LNCaP clone FGC (cell line): ENCODE measurements at regions not wholly inside any gene's neighbourhood (a gene's known extent, or its start where the extent isn't known, plus 50 kb on each side); places are given as distances from the start of the nearest gene placed in this dataset.

Source experiments
- DNase-seq: peaks from one replicate; pipeline ENCODE4 v3.0.0-alpha.2; 2011; ENCODE audit warnings: low read depth
- H3K4me3 ChIP-seq: 2 replicates; pipeline ENCODE4 v1.5.1; 2011; ENCODE audit warnings: mild to moderate bottlenecking, low read depth, low read length, control low read depth
- TF ChIP-seq, protein P1 (sequence below): IDR thresholded peaks from 2 replicates; pipeline ENCODE4 v1.5.1; 2012; ENCODE audit warnings: mild to moderate bottlenecking; ENCODE audit not compliant: control insufficient read depth, insufficient read depth; ENCODE audit errors: extremely low read depth

DNA sequence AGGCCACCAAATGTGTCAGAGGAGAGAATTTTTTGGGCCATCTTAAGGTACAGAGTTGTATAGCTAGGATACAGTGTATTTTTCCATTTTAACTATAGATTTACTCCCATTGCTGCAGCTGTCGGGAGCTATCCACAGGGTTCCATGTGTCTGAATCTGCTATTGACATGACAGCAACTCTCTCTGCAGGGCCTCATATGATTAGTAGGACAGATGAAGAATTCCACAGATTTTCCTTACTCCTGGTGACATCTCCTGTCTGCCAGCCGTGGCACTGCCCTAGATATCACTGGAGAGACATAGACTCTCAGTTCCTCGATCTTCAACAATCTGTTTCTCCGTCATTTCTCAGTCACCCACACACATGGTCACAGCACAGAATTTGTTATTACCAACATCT lies 86.5 kb downstream of the SPCS3 start:
- TF ChIP-seq, protein P1, sequence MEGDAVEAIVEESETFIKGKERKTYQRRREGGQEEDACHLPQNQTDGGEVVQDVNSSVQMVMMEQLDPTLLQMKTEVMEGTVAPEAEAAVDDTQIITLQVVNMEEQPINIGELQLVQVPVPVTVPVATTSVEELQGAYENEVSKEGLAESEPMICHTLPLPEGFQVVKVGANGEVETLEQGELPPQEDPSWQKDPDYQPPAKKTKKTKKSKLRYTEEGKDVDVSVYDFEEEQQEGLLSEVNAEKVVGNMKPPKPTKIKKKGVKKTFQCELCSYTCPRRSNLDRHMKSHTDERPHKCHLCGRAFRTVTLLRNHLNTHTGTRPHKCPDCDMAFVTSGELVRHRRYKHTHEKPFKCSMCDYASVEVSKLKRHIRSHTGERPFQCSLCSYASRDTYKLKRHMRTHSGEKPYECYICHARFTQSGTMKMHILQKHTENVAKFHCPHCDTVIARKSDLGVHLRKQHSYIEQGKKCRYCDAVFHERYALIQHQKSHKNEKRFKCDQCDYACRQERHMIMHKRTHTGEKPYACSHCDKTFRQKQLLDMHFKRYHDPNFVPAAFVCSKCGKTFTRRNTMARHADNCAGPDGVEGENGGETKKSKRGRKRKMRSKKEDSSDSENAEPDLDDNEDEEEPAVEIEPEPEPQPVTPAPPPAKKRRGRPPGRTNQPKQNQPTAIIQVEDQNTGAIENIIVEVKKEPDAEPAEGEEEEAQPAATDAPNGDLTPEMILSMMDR: no peak
- DNase-seq: no peak
- no peak overlapping the region for H3K4me3 ChIP-seq

DNA sequence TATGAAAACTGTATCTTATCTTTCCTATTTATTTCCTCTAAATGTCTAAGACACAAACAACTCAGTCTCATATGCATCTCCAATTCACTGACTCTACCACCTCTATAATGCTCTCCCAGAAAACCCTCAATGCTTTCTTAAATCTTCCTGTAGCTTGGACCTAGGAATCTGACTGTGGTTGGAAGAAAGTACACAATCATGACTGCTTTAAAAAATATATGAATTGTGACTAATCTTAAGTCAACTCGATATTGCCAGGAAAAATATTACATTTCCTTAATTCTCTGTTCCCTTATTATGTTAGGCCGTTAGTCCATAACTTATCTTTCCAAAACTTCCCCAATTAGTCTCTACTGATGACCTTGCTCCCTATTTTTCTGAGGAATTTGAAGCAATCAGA lies 87.0 kb downstream of the SPCS3 start:
- no peak overlapping the region for H3K4me3 ChIP-seq
- no peak for DNase-seq
- TF ChIP-seq, protein P1: no peak

DNA sequence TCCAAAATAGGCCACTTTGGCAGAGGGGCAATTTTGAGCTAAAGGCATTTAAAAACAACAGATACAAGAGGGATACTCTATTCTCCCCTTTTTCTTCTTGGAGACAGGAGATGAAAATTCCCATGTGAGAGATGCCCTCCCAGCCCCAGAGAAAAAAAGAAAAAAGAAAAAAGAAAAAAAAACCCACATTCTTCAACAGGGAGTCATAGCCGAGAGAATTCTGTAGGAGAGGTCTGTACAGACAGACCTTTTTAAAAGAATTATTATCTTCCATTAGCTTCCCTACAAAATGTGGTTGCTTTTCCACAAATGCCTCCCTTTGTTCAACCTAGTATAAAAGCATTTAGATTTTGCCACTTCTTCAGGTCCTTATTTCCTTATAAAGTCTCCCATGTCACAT lies 89.9 kb downstream of the SPCS3 start:
- no peak overlapping the region for H3K4me3 ChIP-seq
- no peak for DNase-seq
- TF ChIP-seq, protein P1: no peak

DNA sequence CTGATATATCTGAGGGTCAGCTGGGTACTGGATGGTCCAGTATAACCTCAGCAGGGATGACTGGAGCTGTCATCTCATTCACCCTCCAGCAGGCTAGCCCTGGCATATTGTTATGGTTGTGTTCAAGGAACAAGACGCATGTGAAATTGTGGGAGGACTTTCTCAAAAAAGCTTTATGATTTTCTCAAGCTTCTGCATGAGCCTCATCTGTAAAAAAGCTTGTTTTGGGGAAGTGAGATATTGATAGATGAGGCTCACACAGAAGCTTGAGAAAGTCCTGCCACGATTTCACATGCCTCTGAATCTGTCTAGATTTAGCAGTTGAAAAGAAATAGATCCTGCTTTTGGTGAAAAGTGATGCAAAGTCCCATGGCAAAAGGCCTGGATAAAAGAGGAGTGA lies 93.4 kb downstream of the SPCS3 start:
- DNase-seq: no peak
- TF ChIP-seq, protein P1: no peak
- H3K4me3 ChIP-seq: no peak overlapping the region

DNA sequence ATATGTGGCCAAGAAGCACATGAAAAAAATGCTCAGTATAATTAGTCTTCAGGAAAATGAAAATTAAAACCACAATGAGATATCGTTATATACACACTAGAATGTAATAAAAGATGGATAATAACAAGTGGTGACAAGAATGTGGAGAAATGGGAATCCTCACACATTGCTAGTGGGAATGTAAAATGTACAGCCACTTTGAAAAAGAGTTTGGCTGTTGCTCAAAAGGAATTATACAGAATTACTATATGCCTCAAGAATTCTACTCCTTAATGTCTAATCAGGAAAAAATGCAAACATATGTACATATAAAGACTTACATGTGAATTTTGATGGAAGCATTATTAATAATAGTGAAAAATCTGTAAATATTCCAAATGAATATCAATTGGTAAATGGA lies 102.2 kb downstream of the SPCS3 start:
- no peak overlapping the region for H3K4me3 ChIP-seq
- no peak for DNase-seq
- TF ChIP-seq, protein P1: no peak

DNA sequence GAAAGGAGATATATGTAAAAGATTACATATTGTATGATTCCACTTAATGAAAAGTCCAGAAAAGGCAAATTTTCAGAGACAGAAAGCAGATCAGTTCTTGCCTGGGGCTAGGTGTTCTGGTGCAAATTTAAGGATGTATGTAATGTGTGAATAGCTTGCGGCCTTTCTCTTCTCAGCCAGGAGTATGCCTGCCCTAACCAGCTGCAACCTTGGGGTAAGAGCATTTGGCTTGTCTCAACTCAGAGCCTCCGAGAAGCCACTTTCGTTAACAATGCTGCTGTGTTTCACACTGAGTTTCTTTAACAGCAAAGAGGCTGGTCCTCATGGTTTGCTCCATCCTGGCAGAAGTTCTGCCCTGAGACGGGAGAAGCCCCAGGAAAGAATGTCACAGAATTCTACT lies 102.7 kb downstream of the SPCS3 start:
- no peak overlapping the region for H3K4me3 ChIP-seq
- no peak for DNase-seq
- TF ChIP-seq, protein P1: no peak

DNA sequence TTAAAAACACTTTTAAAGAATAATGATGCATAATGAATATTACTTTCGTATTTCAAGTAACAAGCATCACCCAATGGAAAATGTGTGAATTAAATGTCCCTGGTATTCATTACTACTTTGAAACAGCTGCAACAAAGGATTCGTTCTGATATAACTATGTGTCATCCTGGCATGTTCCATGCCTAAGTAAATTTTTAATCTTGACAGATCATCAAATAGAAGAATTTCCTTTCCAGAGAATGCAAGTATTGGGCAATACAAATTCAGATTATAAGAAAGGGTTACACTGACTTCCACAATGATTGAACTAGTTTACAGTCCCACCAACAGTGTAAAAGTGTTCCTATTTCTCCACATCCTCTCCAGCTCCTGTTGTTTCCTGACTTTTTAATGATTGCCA lies 105.3 kb downstream of the SPCS3 start:
- no peak overlapping the region for H3K4me3 ChIP-seq
- no peak for DNase-seq
- TF ChIP-seq, protein P1: no peak
